HL-60 (cell line): ENCODE measurements at regions not wholly inside any gene's neighbourhood (a gene's known extent, or its start where the extent isn't known, plus 50 kb on each side); places are given as distances from the start of the nearest gene placed in this dataset.

Experiments used
- DNase-seq, 2 experiments: peaks; one replicate each; pipeline ENCODE4 v3.0.0-alpha.2; 2010 to 2020; ENCODE audit warnings: low read depth in 1 of 2, low spot score in 1 of 2
- H3K27ac ChIP-seq: fragments of 250-450 bp; sonication (Bioruptor Pico); replicated peaks from 2 replicates; pipeline ENCODE4 v1.5.1; 2020; ENCODE audit warnings: mild to moderate bottlenecking, moderate library complexity
- H3K27me3 ChIP-seq: fragments of 250-450 bp; sonication (Bioruptor Pico); 2 replicates; pipeline ENCODE4 v1.5.1; 2021; ENCODE audit warnings: mild to moderate bottlenecking, moderate library complexity; ENCODE audit not compliant: insufficient read depth, poor library complexity, severe bottlenecking
- H3K4me3 ChIP-seq: replicated peaks from 2 replicates; pipeline ENCODE4 v1.5.1; 2011; ENCODE audit warnings: mild to moderate bottlenecking, control low read depth, low read length; ENCODE audit not compliant: insufficient read depth
- CTCF ChIP-seq: IDR thresholded peaks from one replicate; pipeline ENCODE4 v1.5.1; 2011; ENCODE audit warnings: low read length, control low read depth, inconsistent platforms; ENCODE audit not compliant: insufficient read depth
- GABPA ChIP-seq: IDR thresholded peaks from 2 replicates; pipeline ENCODE4 v1.6.1; 2012; ENCODE audit warnings: low read depth
- POLR2AphosphoS5 ChIP-seq: IDR thresholded peaks from 2 replicates; pipeline ENCODE4 v1.6.1; 2012; ENCODE audit warnings: low read depth
- REST ChIP-seq: IDR thresholded peaks from 2 replicates; pipeline ENCODE4 v1.6.1; 2012; ENCODE audit warnings: low read depth; ENCODE audit not compliant: insufficient replicate concordance
- SPI1 ChIP-seq: IDR thresholded peaks from 2 replicates; pipeline ENCODE4 v1.6.1; 2012; ENCODE audit warnings: low read depth, mild to moderate bottlenecking, borderline replicate concordance

GRCh38 chr2:4895371-4895770, 796.8 kb upstream of the SOX11 start:
- H3K27ac ChIP-seq: no peak overlapping the region
- TF ChIP-seq SPI1 (no peak), GABPA (no peak), REST (no peak), POLR2AphosphoS5 (no peak), CTCF (no peak)
- DNase-seq: no peak
- no peaks in the 10 kb centered on the region for H3K27me3 ChIP-seq
- no peak overlapping the region for H3K4me3 ChIP-seq

- no peak for DNase-seq
- no peaks in the 10 kb centered on the region for H3K27me3 ChIP-seq
- TF ChIP-seq REST: no peak
- TF ChIP-seq POLR2AphosphoS5: no peak
- no peak for TF ChIP-seq SPI1
- no peak for TF ChIP-seq GABPA
- TF ChIP-seq CTCF: no peak
- no peak overlapping the region for H3K4me3 ChIP-seq
- H3K27ac ChIP-seq: no peak overlapping the region
These were observed 793.5 kb upstream of the SOX11 start for GRCh38 chr2:4898706-4899105.

GRCh38 chr2:4900242-4900641, 791.9 kb upstream of the SOX11 start:
- DNase-seq: no peak
- no peak overlapping the region for H3K4me3 ChIP-seq
- H3K27me3 ChIP-seq: no peaks in the 10 kb centered on the region
- no peak overlapping the region for H3K27ac ChIP-seq
- no peak for TF ChIP-seq REST
